Panc1 (cell line): ENCODE measurements at regions not wholly inside any gene's neighbourhood (a gene's known extent, or its start where the extent isn't known, plus 50 kb on each side); places are given as distances from the start of the nearest gene placed in this dataset.

Source experiments
- CTCF ChIP-seq: fragments of 450-650 bp; IDR thresholded peaks from 2 replicates; pipeline ENCODE4 v1.5.1; 2017; ENCODE audit warnings: mild to moderate bottlenecking
- POLR2AphosphoS5 ChIP-seq: IDR thresholded peaks from 2 replicates; pipeline ENCODE4 v1.6.1; 2012; ENCODE audit warnings: mild to moderate bottlenecking, low read depth, low read length, moderate library complexity
- REST ChIP-seq, 2 experiments: IDR thresholded peaks; 2 replicates each; pipeline ENCODE4 v1.6.1; 2011 to 2012; ENCODE audit warnings: low read depth in 2 of 2, control low read depth in 1 of 2, low read length in 1 of 2, mild to moderate bottlenecking in 1 of 2, moderate library complexity in 1 of 2; ENCODE audit not compliant: insufficient read depth in 1 of 2
- TCF7L2 ChIP-seq: IDR thresholded peaks from 2 replicates; pipeline ENCODE4 v1.6.1; 2011; ENCODE audit warnings: mild to moderate bottlenecking, low read depth, low read length, inconsistent platforms

GRCh38 chr4:4709736-4710135, 149.7 kb upstream of the MSX1 start:
- TF ChIP-seq REST (IDR thresholded peaks at IDR 0.05; ENCODE audit: insufficient read depth in 1 of 2, low read depth in 2 of 2, low read length in 1 of 2) (no peak), CTCF (no peak), TCF7L2 (no peak), POLR2AphosphoS5 (no peak)
